ENCODE measurements at regions not wholly inside any gene's neighbourhood (a gene's known extent, or its start where the extent isn't known, plus 50 kb on each side); places are given as distances from the start of the nearest gene placed in this dataset.
"Not testable (repeated sequence)": the region's sequence is repeated elsewhere in the genome, so short reads cannot be mapped to it uniquely, and the experiment has no call there.

GRCh38 chr2:138293549-138293948, 208.0 kb upstream of the SPOPL start:
- H3K4me3 Mint-ChIP-seq (ENCODE audit: low read depth), result no peak overlapping the region
- no peak for DNase-seq (ENCODE audit: low spot score)
- H3K4me1 Mint-ChIP-seq (ENCODE audit: low read depth), result no peaks in the 10 kb centered on the region
- no peak overlapping the region for H3K27ac Mint-ChIP-seq
- H3K9me3 Mint-ChIP-seq, result peaks cover 4% of the 10 kb centered on the region
- intact Hi-C loops (cut with micrococcal nuclease), result no loop called here
- H3K27me3 Mint-ChIP-seq (ENCODE audit: low read depth), result no peaks in the 10 kb centered on the region
- no peaks in the 10 kb centered on the region for H3K36me3 Mint-ChIP-seq (ENCODE audit: low read depth)

DNA sequence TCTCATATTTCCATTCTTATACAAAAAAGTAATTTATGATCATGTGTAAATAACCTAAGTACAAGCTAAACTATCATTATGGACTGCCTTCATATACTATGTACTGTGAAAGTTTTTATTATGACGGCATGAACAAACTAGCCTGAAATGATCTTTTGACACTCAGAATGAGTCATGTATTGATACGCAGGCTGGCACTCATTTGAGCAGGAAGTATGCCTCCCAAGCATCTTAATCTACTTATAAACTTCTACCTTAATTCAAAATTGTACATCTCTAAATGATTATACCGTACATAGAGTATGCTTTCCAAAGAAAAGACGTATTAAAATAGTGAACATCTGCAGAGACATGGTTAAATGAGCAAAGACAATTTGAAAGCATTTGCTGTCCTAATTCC, 207.1 kb upstream of the SPOPL start:
- DNase-seq (ENCODE audit: low spot score), result no peak
- intact Hi-C loops (cut with micrococcal nuclease), result no loop called here
- H3K27me3 Mint-ChIP-seq (ENCODE audit: low read depth), result no peaks in the 10 kb centered on the region
- H3K36me3 Mint-ChIP-seq (ENCODE audit: low read depth), result no peaks in the 10 kb centered on the region
- no peak overlapping the region for H3K4me3 Mint-ChIP-seq (ENCODE audit: low read depth)
- no peak overlapping the region for H3K27ac Mint-ChIP-seq
- H3K9me3 Mint-ChIP-seq, result peaks cover 4% of the 10 kb centered on the region
- no peaks in the 10 kb centered on the region for H3K4me1 Mint-ChIP-seq (ENCODE audit: low read depth)

GRCh38 chr2:138296365-138296764, 205.2 kb upstream of the SPOPL start:
- Mint-ChIP-seq H3K27me3 (ENCODE audit: low read depth) (no peaks in the 10 kb centered on the region), H3K4me1 (ENCODE audit: low read depth) (no peaks in the 10 kb centered on the region), H3K36me3 (ENCODE audit: low read depth) (no peaks in the 10 kb centered on the region), H3K27ac (no peak overlapping the region), H3K9me3 (peaks cover 2% of the 10 kb centered on the region), H3K4me3 (ENCODE audit: low read depth) (no peak overlapping the region)
- intact Hi-C loops (cut with micrococcal nuclease), result no loop called here
- no peak for DNase-seq (ENCODE audit: low spot score)

- intact Hi-C loops (cut with micrococcal nuclease), result no loop called here
- no peaks in the 10 kb centered on the region for H3K9me3 Mint-ChIP-seq
- no peak overlapping the region for H3K4me3 Mint-ChIP-seq (ENCODE audit: low read depth)
- H3K27ac Mint-ChIP-seq, result no peak overlapping the region
- H3K27me3 Mint-ChIP-seq (ENCODE audit: low read depth), result no peaks in the 10 kb centered on the region
- no peaks in the 10 kb centered on the region for H3K36me3 Mint-ChIP-seq (ENCODE audit: low read depth)
- DNase-seq (ENCODE audit: low spot score), result no peak
- no peaks in the 10 kb centered on the region for H3K4me1 Mint-ChIP-seq (ENCODE audit: low read depth)
These were observed 203.3 kb upstream of the SPOPL start for GRCh38 chr2:138298120-138298814.

- no peak overlapping the region for H3K4me3 Mint-ChIP-seq (ENCODE audit: low read depth)
- intact Hi-C loops (cut with micrococcal nuclease), result no loop called here
- H3K36me3 Mint-ChIP-seq (ENCODE audit: low read depth), result no peaks in the 10 kb centered on the region
- H3K27ac Mint-ChIP-seq, result no peak overlapping the region
- DNase-seq (ENCODE audit: low spot score), result no peak
- H3K27me3 Mint-ChIP-seq (ENCODE audit: low read depth), result no peaks in the 10 kb centered on the region
- H3K4me1 Mint-ChIP-seq (ENCODE audit: low read depth), result no peaks in the 10 kb centered on the region
- H3K9me3 Mint-ChIP-seq, result no peaks in the 10 kb centered on the region
These were observed 202.7 kb upstream of the SPOPL start for GRCh38 chr2:138298900-138299299.

DNA sequence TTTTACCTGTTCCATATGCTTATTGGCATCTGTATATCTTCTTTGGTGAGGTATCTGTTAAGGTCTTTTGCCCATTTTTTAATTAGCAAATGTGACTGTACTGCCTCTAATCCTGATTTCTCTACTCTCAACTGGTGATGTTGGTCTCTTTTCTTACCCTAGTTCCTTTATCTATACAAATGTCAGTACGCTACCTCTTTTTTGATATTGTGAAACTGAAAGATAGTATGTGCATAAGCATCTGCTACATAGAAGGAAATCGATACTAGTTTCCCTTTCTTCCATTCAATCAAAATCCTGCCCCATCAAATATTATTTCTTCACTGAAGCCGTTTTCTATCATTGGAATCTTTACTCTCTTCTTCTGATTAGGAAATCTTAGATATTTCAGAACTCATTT, 194.9 kb upstream of the SPOPL start:
- no peak for DNase-seq (ENCODE audit: low spot score)
- intact Hi-C loops (cut with micrococcal nuclease), result no loop called here
- no peaks in the 10 kb centered on the region for H3K9me3 Mint-ChIP-seq
- no peak overlapping the region for H3K27ac Mint-ChIP-seq
- no peak overlapping the region for H3K4me3 Mint-ChIP-seq (ENCODE audit: low read depth)
- H3K36me3 Mint-ChIP-seq (ENCODE audit: low read depth), result no peaks in the 10 kb centered on the region
- no peaks in the 10 kb centered on the region for H3K4me1 Mint-ChIP-seq (ENCODE audit: low read depth)
- no peaks in the 10 kb centered on the region for H3K27me3 Mint-ChIP-seq (ENCODE audit: low read depth)

GRCh38 chr2:138307099-138307498, 194.5 kb upstream of the SPOPL start:
- no peaks in the 10 kb centered on the region for H3K27me3 Mint-ChIP-seq (ENCODE audit: low read depth)
- intact Hi-C loops (cut with micrococcal nuclease), result no loop called here
- no peak for DNase-seq (ENCODE audit: low spot score)
- no peak overlapping the region for H3K4me3 Mint-ChIP-seq (ENCODE audit: low read depth)
- no peaks in the 10 kb centered on the region for H3K9me3 Mint-ChIP-seq
- no peaks in the 10 kb centered on the region for H3K4me1 Mint-ChIP-seq (ENCODE audit: low read depth)
- H3K27ac Mint-ChIP-seq, result no peak overlapping the region
- no peaks in the 10 kb centered on the region for H3K36me3 Mint-ChIP-seq (ENCODE audit: low read depth)

DNA sequence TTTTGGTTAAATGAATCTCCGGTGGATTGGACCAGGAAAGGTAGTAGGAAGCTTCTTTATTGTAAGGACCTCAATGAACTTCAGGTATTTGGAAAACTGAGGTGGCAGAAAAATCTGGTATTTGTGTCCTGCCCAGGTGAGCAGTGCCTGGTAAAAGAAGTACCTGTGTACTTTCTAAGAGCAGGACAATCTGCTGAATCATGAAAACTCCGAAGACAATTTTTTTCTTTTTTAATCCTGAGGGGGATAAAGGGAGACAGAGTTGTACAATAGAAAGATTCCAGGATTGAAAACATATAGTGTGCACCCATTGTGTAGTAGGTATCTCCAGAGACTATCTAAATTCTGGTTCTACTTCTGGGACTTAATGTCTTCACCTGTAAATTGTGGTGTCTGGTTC, 191.8 kb upstream of the SPOPL start:
- H3K4me3 Mint-ChIP-seq (ENCODE audit: low read depth), result no peak overlapping the region
- no peaks in the 10 kb centered on the region for H3K9me3 Mint-ChIP-seq
- intact Hi-C loops (cut with micrococcal nuclease), result no loop called here
- no peaks in the 10 kb centered on the region for H3K36me3 Mint-ChIP-seq (ENCODE audit: low read depth)
- no peak overlapping the region for H3K27ac Mint-ChIP-seq
- H3K4me1 Mint-ChIP-seq (ENCODE audit: low read depth), result no peaks in the 10 kb centered on the region
- DNase-seq (ENCODE audit: low spot score), result no peak
- no peaks in the 10 kb centered on the region for H3K27me3 Mint-ChIP-seq (ENCODE audit: low read depth)

GRCh38 chr2:138312061-138312460, 189.5 kb upstream of the SPOPL start:
- Mint-ChIP-seq H3K27me3 (ENCODE audit: low read depth) (no peaks in the 10 kb centered on the region), H3K4me1 (ENCODE audit: low read depth) (no peaks in the 10 kb centered on the region)

DNA sequence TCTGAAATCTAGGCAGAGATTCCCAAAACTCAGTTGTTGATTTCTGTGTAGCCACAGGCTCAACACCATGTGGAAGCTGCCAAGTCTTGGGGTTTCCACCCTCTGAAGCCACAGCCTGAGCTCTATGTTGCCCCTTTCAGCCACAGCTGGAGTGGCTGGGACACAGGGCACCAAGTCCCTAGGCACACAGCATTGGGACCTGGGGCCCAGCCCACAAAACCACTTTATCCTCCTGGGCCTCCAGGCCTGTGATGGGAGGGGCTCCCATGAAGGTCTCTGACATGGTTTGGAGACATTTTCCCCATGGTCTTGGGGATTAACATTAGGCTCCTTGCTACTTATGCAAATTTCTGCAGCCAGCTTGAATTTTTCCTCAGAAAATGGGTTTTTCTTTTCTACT, 186.0 kb upstream of the SPOPL start:
- H3K4me1 Mint-ChIP-seq (ENCODE audit: low read depth); intact Hi-C loops (cut with micrococcal nuclease); H3K36me3 Mint-ChIP-seq (ENCODE audit: low read depth); H3K27me3 Mint-ChIP-seq (ENCODE audit: low read depth); H3K4me3 Mint-ChIP-seq (ENCODE audit: low read depth); H3K27ac Mint-ChIP-seq; DNase-seq (ENCODE audit: low spot score); H3K9me3 Mint-ChIP-seq: not testable (repeated sequence)

More at GRCh38 chr2:138312061-138312460, 189.5 kb upstream of the SPOPL start:
- intact Hi-C loops (cut with micrococcal nuclease), result no loop called here
- DNase-seq (ENCODE audit: low spot score), result no peak
- no peaks in the 10 kb centered on the region for H3K36me3 Mint-ChIP-seq (ENCODE audit: low read depth)
- H3K27ac Mint-ChIP-seq, result no peak overlapping the region
- no peaks in the 10 kb centered on the region for H3K9me3 Mint-ChIP-seq
- H3K4me3 Mint-ChIP-seq (ENCODE audit: low read depth), result no peak overlapping the region

- no peaks in the 10 kb centered on the region for H3K9me3 Mint-ChIP-seq
- intact Hi-C loops (cut with micrococcal nuclease), result no loop called here
- no peaks in the 10 kb centered on the region for H3K27me3 Mint-ChIP-seq (ENCODE audit: low read depth)
- no peak overlapping the region for H3K27ac Mint-ChIP-seq
- H3K4me3 Mint-ChIP-seq (ENCODE audit: low read depth), result no peak overlapping the region
- no peaks in the 10 kb centered on the region for H3K4me1 Mint-ChIP-seq (ENCODE audit: low read depth)
- no peak for DNase-seq (ENCODE audit: low spot score)
- no peaks in the 10 kb centered on the region for H3K36me3 Mint-ChIP-seq (ENCODE audit: low read depth)
These were observed 182.0 kb upstream of the SPOPL start for GRCh38 chr2:138319616-138320015.

GRCh38 chr2:138321458-138321857, 180.1 kb upstream of the SPOPL start:
- intact Hi-C loops (cut with micrococcal nuclease), result no loop called here
- Mint-ChIP-seq H3K36me3 (ENCODE audit: low read depth) (no peaks in the 10 kb centered on the region), H3K9me3 (no peaks in the 10 kb centered on the region), H3K27ac (no peak overlapping the region), H3K4me1 (ENCODE audit: low read depth) (no peaks in the 10 kb centered on the region), H3K27me3 (ENCODE audit: low read depth) (no peaks in the 10 kb centered on the region), H3K4me3 (ENCODE audit: low read depth) (no peak overlapping the region)
- DNase-seq (ENCODE audit: low spot score), result no peak

DNA sequence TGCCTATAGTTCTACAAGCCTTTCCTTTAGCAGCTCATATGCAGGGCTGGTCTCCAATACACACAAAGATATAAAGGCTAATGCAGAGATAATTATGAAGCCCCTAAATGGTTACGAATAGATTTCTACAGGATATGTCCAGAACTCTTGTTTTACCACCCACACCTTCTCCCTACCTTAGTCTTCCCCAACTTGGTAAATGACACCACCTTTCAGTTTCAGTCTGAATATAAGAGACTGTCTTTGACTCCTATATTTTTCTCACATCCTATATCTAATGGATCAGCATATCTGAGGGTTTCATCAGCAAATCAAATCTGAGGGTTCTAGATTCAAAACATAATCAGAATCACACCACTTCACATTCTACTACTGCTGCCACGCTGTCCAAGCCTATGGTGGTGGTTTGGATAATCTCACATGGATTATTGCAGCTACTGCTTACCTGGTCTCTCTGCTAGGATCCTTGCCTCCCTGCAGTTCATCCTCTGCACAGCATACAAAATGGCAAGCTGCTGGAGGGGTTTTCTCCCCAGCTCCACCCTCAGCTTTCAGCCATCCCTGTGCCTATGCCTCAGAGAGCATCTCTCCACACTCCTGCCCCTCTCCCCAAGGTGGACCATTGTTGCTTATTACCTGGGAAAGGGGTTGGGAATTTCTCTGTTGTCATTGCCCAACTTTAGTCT, 178.0 kb upstream of the SPOPL start:
- Mint-ChIP-seq H3K9me3 (no peaks in the 10 kb centered on the region), H3K4me1 (ENCODE audit: low read depth) (no peaks in the 10 kb centered on the region), H3K27me3 (ENCODE audit: low read depth) (no peaks in the 10 kb centered on the region), H3K4me3 (ENCODE audit: low read depth) (no peak overlapping the region), H3K36me3 (ENCODE audit: low read depth) (no peaks in the 10 kb centered on the region), H3K27ac (no peak overlapping the region)
- DNase-seq (ENCODE audit: low spot score), result no peak
- intact Hi-C loops (cut with micrococcal nuclease), result no loop called here
